BLaER1 (cell line): ENCODE measurements at regions not wholly inside any gene's neighbourhood (a gene's known extent, or its start where the extent isn't known, plus 50 kb on each side); places are given as distances from the start of the nearest gene placed in this dataset.

ENCODE experiments used
- H3K27ac ChIP-seq: shearing (Covaris generic); formaldehyde crosslinking; 2 replicates; pipeline ENCODE4 v1.8.1; 2022
- H3K27me3 ChIP-seq: shearing (Covaris generic); formaldehyde crosslinking; 2 replicates; pipeline ENCODE4 v1.8.1; 2022
- H3K36me3 ChIP-seq: shearing (Covaris generic); formaldehyde crosslinking; 2 replicates; pipeline ENCODE4 v1.8.1; 2022
- H3K4me1 ChIP-seq: shearing (Covaris generic); formaldehyde crosslinking; 2 replicates; pipeline ENCODE4 v1.8.1; 2022
- H3K4me2 ChIP-seq: shearing (Covaris generic); formaldehyde crosslinking; 2 replicates; pipeline ENCODE4 v1.8.1; 2022
- H3K4me3 ChIP-seq: shearing (Covaris generic); formaldehyde crosslinking; 2 replicates; pipeline ENCODE4 v1.8.1; 2022
- H3K9ac ChIP-seq: shearing (Covaris generic); formaldehyde crosslinking; 2 replicates; pipeline ENCODE4 v1.8.1; 2022
- H3K9me3 ChIP-seq: shearing (Covaris generic); formaldehyde crosslinking; 2 replicates; pipeline ENCODE4 v1.8.1; 2022
- H4K20me1 ChIP-seq: shearing (Covaris generic); formaldehyde crosslinking; 2 replicates; pipeline ENCODE4 v1.8.1; 2022
- Cebpa-rat ChIP-seq: shearing (Covaris generic); IDR thresholded peaks from 2 replicates; pipeline ENCODE4 v1.8.1; 2022

DNA sequence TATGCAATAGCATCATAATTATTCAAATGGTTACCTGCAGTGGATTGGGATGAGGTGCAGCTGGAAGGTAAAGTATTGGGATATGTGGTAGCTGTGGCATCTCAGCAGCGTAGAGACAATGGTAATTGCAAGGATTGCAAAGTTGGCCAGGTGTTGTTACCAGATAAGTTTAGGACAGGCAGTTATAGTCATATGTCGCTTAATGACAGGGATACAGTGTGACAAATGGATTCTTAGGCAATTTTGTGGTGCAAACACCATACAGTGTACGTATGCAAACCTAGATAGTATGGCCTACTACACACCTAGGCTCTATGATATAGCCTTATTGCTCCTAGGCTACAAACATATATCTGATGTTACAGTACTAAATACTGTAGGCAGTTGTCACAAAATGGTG lies 163.5 kb upstream of the LYZL2 start:
- no peaks in the 10 kb centered on the region for H3K27me3 ChIP-seq
- no peaks in the 10 kb centered on the region for H4K20me1 ChIP-seq
- no peaks in the 10 kb centered on the region for H3K9me3 ChIP-seq
- H3K4me3 ChIP-seq, result no peak overlapping the region
- H3K4me2 ChIP-seq, result no peak overlapping the region
- TF ChIP-seq Cebpa-rat, result no peak
- no peak overlapping the region for H3K27ac ChIP-seq
- no peaks in the 10 kb centered on the region for H3K4me1 ChIP-seq
- no peak overlapping the region for H3K9ac ChIP-seq
- H3K36me3 ChIP-seq, result no peaks in the 10 kb centered on the region

DNA sequence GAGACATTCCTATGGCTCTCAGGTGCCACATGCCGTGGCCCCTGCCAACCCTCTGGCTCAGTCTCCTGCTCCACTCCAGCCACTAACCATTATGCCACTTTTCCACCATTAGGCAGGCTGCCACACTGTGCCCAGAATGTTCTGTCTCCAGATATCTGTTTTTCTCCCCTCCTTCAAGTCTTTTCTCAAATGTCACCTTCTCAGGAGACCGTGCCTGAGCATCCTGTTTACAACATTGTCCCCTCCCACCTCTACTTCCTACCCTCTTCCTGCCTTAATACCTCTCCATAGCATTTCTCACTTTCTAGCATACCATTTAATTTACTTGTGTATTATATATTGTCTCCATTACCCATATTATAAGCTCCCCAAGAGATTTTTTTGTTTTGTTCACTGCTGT lies 162.5 kb upstream of the LYZL2 start:
- H3K4me1 ChIP-seq, result no peaks in the 10 kb centered on the region
- H3K36me3 ChIP-seq, result no peaks in the 10 kb centered on the region
- no peaks in the 10 kb centered on the region for H3K9me3 ChIP-seq
- no peaks in the 10 kb centered on the region for H3K27me3 ChIP-seq
- H4K20me1 ChIP-seq, result no peaks in the 10 kb centered on the region
- H3K9ac ChIP-seq, result no peak overlapping the region
- no peak overlapping the region for H3K4me2 ChIP-seq
- H3K27ac ChIP-seq, result no peak overlapping the region
- no peak overlapping the region for H3K4me3 ChIP-seq
- TF ChIP-seq Cebpa-rat, result no peak

DNA sequence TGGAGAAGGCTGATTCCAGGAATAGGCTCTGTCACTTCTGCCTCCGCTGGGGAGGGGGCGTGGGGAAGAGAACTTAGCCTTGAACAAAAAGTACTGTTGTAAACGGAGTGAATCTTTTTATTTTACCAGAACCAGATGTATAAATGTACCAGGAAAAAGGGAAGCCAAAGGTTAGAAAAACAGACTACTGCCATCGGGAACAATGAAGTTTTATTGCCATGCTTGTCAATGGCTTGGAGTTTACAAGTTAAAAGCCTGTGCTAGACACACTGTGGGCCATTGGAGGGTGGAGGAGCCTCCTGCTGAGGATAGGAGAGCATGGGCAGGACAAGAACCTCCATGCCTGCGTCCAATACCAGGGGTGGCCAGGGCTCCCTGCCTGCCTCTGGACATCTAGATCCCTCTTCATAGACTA lies 161.7 kb upstream of the LYZL2 start:
- Histone ChIP-seq H3K4me2 (no peak overlapping the region), H3K4me3 (no peak overlapping the region), H3K27ac (no peak overlapping the region), H3K9me3 (no peaks in the 10 kb centered on the region), H4K20me1 (no peaks in the 10 kb centered on the region), H3K4me1 (no peaks in the 10 kb centered on the region), H3K9ac (no peak overlapping the region), H3K36me3 (no peaks in the 10 kb centered on the region), H3K27me3 (peaks cover 3% of the 10 kb centered on the region)
- TF ChIP-seq Cebpa-rat, result no peak

DNA sequence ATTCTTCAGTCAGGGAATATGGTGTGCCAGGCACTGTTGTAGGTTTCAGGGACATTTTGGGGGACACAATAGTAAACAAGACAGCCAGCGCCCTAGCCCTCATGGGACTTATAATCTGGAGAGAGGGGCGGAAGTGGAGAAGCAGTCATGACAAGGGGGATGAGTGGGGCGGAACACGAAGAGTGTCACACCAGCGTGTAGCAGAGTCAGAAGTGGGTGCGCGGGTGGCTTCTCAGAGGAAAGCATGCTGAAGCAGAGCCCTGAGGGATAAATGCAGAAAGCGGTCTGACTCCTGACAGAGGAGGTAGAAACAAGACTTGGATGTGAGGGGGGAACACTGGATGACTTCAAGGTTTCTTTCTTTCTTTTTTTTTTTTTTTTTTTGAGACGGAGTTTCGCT lies 160.3 kb upstream of the LYZL2 start:
- Histone ChIP-seq H3K9me3 (no peaks in the 10 kb centered on the region), H4K20me1 (no peaks in the 10 kb centered on the region; the same call in 1 of the 2 replicates), H3K9ac (no peak overlapping the region)

DNA sequence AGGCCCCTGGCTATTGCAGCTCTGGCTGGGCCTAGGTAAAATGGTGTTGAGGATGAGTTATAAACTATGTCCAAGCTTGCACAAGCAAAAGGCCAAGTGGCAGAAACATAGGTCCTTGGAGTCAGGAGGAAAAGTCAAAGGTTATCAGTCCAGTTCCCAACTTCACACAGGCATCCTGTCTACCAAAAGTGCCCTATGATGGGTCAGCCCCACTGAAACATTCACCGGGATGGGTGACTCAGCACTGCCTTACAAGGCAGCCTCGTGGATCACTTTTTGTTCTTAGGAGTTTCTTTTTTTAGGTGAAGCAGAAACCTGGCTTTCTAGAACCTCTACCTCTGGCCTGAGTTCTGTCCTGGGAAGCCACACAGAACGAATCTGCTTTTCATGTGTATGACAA lies 158.8 kb upstream of the LYZL2 start:
- no peaks in the 10 kb centered on the region; the same call in 1 of the 2 replicates for H4K20me1 ChIP-seq
- TF ChIP-seq Cebpa-rat, result no peak
- H3K9ac ChIP-seq, result no peak overlapping the region

More for the DNA sequence above, 160.3 kb upstream of the LYZL2 start:
- no peak overlapping the region for H3K4me2 ChIP-seq
- peaks cover 17% of the 10 kb centered on the region for H3K27me3 ChIP-seq
- H3K36me3 ChIP-seq, result no peaks in the 10 kb centered on the region
- H3K4me3 ChIP-seq, result no peak overlapping the region
- peaks cover 8% of the 10 kb centered on the region for H3K4me1 ChIP-seq
- no peak for TF ChIP-seq Cebpa-rat
- H3K27ac ChIP-seq, result no peak overlapping the region

DNA sequence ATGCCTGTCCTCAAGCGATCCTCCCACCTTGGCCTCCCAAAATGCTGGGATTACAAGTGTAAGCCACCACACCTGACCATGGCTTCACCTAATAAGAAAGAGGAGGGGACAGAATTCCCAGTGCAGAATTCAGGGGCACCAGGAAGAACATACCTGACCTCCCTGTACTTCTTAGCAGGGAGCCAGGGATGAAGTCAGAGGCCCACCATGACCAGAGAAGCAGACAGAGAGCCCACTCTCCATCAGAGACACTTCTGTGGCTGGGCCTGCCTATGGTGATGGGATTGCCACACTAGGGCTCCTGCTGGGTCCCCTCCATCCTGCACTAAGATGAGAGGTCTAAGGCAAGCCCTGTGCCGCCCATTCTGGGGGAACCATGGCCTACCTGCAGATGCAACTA lies 157.4 kb upstream of the LYZL2 start:
- H3K27me3 ChIP-seq, result peaks cover 21% of the 10 kb centered on the region
- H3K4me2 ChIP-seq, result no peak overlapping the region
- peaks cover 11% of the 10 kb centered on the region for H3K4me1 ChIP-seq
- no peaks in the 10 kb centered on the region for H3K36me3 ChIP-seq
- TF ChIP-seq Cebpa-rat, result no peak
- H4K20me1 ChIP-seq, result no peaks in the 10 kb centered on the region; the same call in 1 of the 2 replicates
- no peak overlapping the region for H3K9ac ChIP-seq
- H3K9me3 ChIP-seq, result no peaks in the 10 kb centered on the region
- no peak overlapping the region for H3K27ac ChIP-seq
- H3K4me3 ChIP-seq, result no peak overlapping the region

More for the DNA sequence above, 158.8 kb upstream of the LYZL2 start:
- no peak overlapping the region for H3K4me3 ChIP-seq
- H3K36me3 ChIP-seq, result no peaks in the 10 kb centered on the region
- H3K9me3 ChIP-seq, result no peaks in the 10 kb centered on the region
- no peak overlapping the region for H3K27ac ChIP-seq
- peaks cover 11% of the 10 kb centered on the region for H3K4me1 ChIP-seq
- H3K4me2 ChIP-seq, result no peak overlapping the region
- H3K27me3 ChIP-seq, result peaks cover 21% of the 10 kb centered on the region

DNA sequence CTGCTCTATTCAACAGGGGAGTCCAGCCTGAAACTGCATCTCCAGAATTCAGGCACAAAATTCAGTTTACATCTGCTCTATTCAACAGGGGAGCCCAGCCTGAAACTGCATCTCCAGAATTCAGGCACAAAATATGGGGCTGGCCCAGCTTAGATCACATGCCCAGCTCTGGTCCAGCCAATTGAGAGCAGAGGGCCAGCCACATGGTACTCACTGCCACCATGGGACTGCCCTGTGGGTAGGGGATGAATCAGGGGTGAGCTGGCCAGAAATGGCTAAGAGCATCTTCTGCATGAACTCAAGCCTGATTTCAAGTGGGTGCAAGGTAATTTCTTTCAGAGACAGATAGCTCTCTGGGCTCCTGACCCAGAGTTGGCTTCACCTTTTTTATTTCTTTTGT lies 156.6 kb upstream of the LYZL2 start:
- no peak overlapping the region for H3K4me2 ChIP-seq
- H3K9ac ChIP-seq, result no peak overlapping the region
- no peak overlapping the region for H3K27ac ChIP-seq
- no peak for TF ChIP-seq Cebpa-rat
- no peak overlapping the region for H3K4me3 ChIP-seq
- H3K9me3 ChIP-seq, result no peaks in the 10 kb centered on the region
- peaks cover 21% of the 10 kb centered on the region for H3K27me3 ChIP-seq
- H4K20me1 ChIP-seq, result no peaks in the 10 kb centered on the region; the same call in 1 of the 2 replicates
- peaks cover 11% of the 10 kb centered on the region for H3K4me1 ChIP-seq
- no peaks in the 10 kb centered on the region for H3K36me3 ChIP-seq

DNA sequence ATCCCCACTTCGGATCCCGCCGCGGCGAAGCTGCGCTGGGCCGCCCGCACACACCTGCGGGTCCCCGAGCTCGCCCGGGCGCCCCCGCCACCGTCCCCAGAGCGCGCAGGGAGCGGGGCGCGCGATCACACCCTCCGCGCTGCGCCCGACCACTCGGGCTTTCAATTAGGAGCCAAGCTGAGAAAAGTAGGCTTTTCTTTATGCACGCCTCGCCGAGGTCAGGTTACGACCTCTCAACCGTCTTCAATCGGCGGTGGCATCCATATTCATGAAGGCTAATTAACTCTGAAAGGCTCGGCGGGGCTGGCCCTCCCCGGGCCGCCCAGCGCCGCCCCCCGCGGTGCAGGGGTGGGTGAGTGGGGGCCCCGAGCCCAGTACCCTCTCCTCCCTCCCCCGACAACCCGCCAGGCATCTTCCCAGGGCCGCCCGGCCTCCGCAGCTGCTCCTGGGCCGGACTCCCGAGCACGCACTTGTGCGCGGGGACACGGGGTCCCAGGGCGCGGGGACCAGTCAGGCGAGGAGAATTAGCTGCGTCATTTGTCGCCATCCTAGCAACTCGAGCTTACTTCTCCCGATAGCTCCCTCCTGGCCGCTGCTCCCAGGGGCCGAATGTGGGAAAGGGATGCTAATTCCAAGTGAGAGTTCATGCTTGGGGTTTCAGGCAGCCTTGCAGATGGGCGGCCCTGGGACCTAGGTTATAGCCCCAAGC lies 155.5 kb upstream of the LYZL2 start:
- Histone ChIP-seq H3K27ac (no peak overlapping the region; the same call in 1 of the 2 replicates), H3K27me3 (peaks cover 21% of the 10 kb centered on the region), H4K20me1 (no peaks in the 10 kb centered on the region; the same call in 1 of the 2 replicates), H3K9me3 (no peaks in the 10 kb centered on the region), H3K4me2 (peak overlapping the region; percentile 92), H3K4me1 (peaks cover 11% of the 10 kb centered on the region), H3K36me3 (no peaks in the 10 kb centered on the region), H3K9ac (peak overlapping the region; percentile 54), H3K4me3 (peak overlapping the region; percentile 68)
- no peak for TF ChIP-seq Cebpa-rat

DNA sequence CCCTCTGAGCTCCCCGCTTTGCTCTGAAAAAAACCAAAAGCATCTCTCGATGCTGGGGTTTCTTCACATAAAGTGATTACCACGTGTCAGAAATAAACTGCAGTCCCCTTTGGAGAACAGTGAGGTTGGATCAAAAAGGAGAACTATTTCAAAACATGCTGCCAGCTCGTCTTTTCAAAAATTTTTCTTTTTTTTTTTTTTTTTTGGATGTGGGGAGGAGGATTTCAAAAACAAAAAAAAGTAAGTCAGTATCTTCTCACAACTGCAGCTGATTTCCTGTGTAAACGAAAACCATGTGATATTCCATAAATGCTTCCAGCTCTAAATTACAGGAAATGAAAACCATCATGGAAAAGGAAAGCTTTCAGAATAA lies 155.0 kb upstream of the LYZL2 start:
- Histone ChIP-seq H3K27me3 (peaks cover 21% of the 10 kb centered on the region), H4K20me1 (no peaks in the 10 kb centered on the region; the same call in 1 of the 2 replicates), H3K4me2 (peak overlapping the region; percentile 92), H3K27ac (no peak overlapping the region), H3K4me1 (peaks cover 11% of the 10 kb centered on the region), H3K9me3 (no peaks in the 10 kb centered on the region), H3K36me3 (no peaks in the 10 kb centered on the region), H3K9ac (peak overlapping the region; percentile 54; the same call in 1 of the 2 replicates), H3K4me3 (peak overlapping the region; percentile 68)
- TF ChIP-seq Cebpa-rat, result no peak

DNA sequence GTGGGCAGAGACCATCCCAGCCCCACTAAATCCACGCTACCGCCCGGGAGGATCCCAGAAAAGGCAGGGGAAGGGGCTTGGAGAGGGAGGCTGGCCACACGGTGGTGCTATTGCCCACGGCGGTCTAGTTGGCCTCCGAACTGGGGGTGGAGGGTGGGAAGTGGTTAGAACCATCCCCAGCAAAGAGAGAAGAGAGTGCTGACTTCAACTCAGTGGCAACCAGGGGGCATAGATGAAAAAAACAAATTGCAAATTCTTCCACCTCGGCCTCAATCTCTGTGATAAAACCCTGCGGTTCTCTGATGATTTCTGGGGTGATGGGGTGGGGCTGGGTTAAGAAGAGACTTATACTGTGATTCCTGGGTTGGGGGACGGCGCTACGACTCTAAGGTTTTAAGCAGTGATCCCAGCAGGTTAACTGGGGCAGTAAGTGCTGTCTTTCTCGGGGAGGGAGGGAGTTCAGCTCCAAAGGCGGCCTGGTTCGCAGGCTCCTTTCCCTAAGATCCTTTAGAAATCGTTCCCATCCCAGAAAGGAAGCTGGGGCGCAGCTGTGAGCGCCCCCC lies 154.5 kb upstream of the LYZL2 start:
- peak overlapping the region; percentile 92 for H3K4me2 ChIP-seq
- peaks cover 11% of the 10 kb centered on the region for H3K4me1 ChIP-seq
- TF ChIP-seq Cebpa-rat, result no peak
- no peaks in the 10 kb centered on the region for H3K36me3 ChIP-seq
- H4K20me1 ChIP-seq, result no peaks in the 10 kb centered on the region; the same call in 1 of the 2 replicates
- H3K9me3 ChIP-seq, result no peaks in the 10 kb centered on the region
- no peak overlapping the region for H3K9ac ChIP-seq
- peak overlapping the region; percentile 46 for H3K4me3 ChIP-seq
- H3K27ac ChIP-seq, result no peak overlapping the region
- peaks cover 21% of the 10 kb centered on the region for H3K27me3 ChIP-seq
